Transverse colon (tissue), 4 donors: ENCODE measurements at regions not wholly inside any gene's neighbourhood (a gene's known extent, or its start where the extent isn't known, plus 50 kb on each side); places are given as distances from the start of the nearest gene placed in this dataset.

Experiments used
- CTCF ChIP-seq, 5 experiments: fragments of 200-600 bp in 3 of 5; fragments of 450-650 bp in 2 of 5; sonication (generic) in 3 of 5; IDR thresholded peaks; 1 replicate in 2 of 5; 2 replicates in 3 of 5; pipeline ENCODE4 v1.5.1; 2016 to 2017; ENCODE audit warnings: antibody characterized with exemption in 5 of 5, inconsistent platforms in 3 of 5, mild to moderate bottlenecking in 2 of 5, moderate library complexity in 1 of 5
- EP300 ChIP-seq: sonication (generic); formaldehyde crosslinking; IDR thresholded peaks from one replicate; pipeline ENCODE4 v1.6.1; 2017; ENCODE audit warnings: antibody characterized with exemption, low read depth
- POLR2A ChIP-seq: fragments of 450-650 bp; IDR thresholded peaks from one replicate; pipeline ENCODE4 v1.6.1; 2016; ENCODE audit warnings: antibody characterized with exemption, mild to moderate bottlenecking, moderate library complexity
- POLR2AphosphoS5 ChIP-seq, 3 donors: sonication (generic); formaldehyde crosslinking; IDR thresholded peaks; one replicate each; pipeline ENCODE4 v1.6.1; 2016; ENCODE audit warnings: antibody characterized with exemption in 3 of 3

- TF ChIP-seq POLR2A (no peak), CTCF (IDR thresholded peaks at IDR 0.05) (no peak), EP300 (no peak), POLR2AphosphoS5 (IDR thresholded peaks at IDR 0.05) (no peak)
These were observed 72.5 kb upstream of the SULF2 start for GRCh38 chr20:47857569-47858464.
